CD14-positive monocyte (primary cell): ENCODE measurements at regions not wholly inside any gene's neighbourhood (a gene's known extent, or its start where the extent isn't known, plus 50 kb on each side); places are given as distances from the start of the nearest gene placed in this dataset.

Experiments used
- DNase-seq, 3 donors: peaks; one replicate each; pipeline ENCODE4 v3.0.0-alpha.2; 2011 to 2022
- H2AFZ ChIP-seq: 2 replicates; pipeline ENCODE4 v1.6.0; 2012; ENCODE audit warnings: mild to moderate bottlenecking, low read depth, low read length, inconsistent platforms; ENCODE audit not compliant: insufficient read depth, poor library complexity, severe bottlenecking
- H3K27ac ChIP-seq, 2 donors: 1 replicate in 1 of 2; 2 replicates in 1 of 2; pipeline ENCODE4 v1.5.1; 2012 to 2013; ENCODE audit warnings: low read length in 2 of 2, control low read depth in 1 of 2, inconsistent platforms in 1 of 2, low read depth in 1 of 2, mild to moderate bottlenecking in 1 of 2
- H3K27me3 ChIP-seq, 2 donors: one replicate each; pipeline versions ENCODE4 v1.6.0 to v1.6.1; 2011 to 2013; ENCODE audit warnings: low read length in 2 of 2; ENCODE audit not compliant: control insufficient read depth in 2 of 2, insufficient read depth in 2 of 2
- H3K36me3 ChIP-seq, 2 donors: replicated peaks in 1 of 2; 1 replicate in 1 of 2; 2 replicates in 1 of 2; pipeline versions ENCODE4 v1.5.1 to v1.6.1; 2012 to 2013; ENCODE audit warnings: low read length in 2 of 2, control low read depth in 1 of 2, inconsistent platforms in 1 of 2, mild to moderate bottlenecking in 1 of 2; ENCODE audit not compliant: insufficient read depth in 2 of 2, control insufficient read depth in 1 of 2
- H3K4me1 ChIP-seq, 2 donors: 1 replicate in 1 of 2; 2 replicates in 1 of 2; pipeline versions ENCODE4 v1.5.1 to v1.6.1; 2012 to 2013; ENCODE audit warnings: low read length in 2 of 2, control low read depth in 1 of 2, inconsistent platforms in 1 of 2, mild to moderate bottlenecking in 1 of 2, moderate library complexity in 1 of 2; ENCODE audit not compliant: insufficient read depth in 2 of 2, control insufficient read depth in 1 of 2
- H3K4me2 ChIP-seq: replicated peaks from 2 replicates; pipeline ENCODE3; 2012; ENCODE audit warnings: low read length, moderate library complexity, mild to moderate bottlenecking; ENCODE audit not compliant: poor library complexity, severe bottlenecking; ENCODE audit errors: extremely low read depth
- H3K4me3 ChIP-seq, 3 experiments: fragments of 200-600 bp in 1 of 3; sonication (generic) in 1 of 3; replicated peaks in 1 of 3; 1 replicate in 2 of 3; 2 replicates in 1 of 3; pipeline ENCODE4 v1.5.1; 2011 to 2013; ENCODE audit warnings: low read length in 3 of 3, mild to moderate bottlenecking in 3 of 3, control low read depth in 2 of 3, low read depth in 2 of 3, inconsistent platforms in 1 of 3, moderate library complexity in 1 of 3
- H3K79me2 ChIP-seq: 2 replicates; pipeline ENCODE4 v1.6.0; 2012; ENCODE audit warnings: mild to moderate bottlenecking, control low read depth, inconsistent platforms, low read length, moderate library complexity; ENCODE audit not compliant: insufficient read depth
- H3K9ac ChIP-seq: 2 replicates; pipeline ENCODE4 v1.6.0; 2017; ENCODE audit warnings: low read length, mild to moderate bottlenecking; ENCODE audit not compliant: insufficient read depth, poor library complexity, severe bottlenecking
- H3K9me3 ChIP-seq, 2 donors: replicated peaks in 1 of 2; 1 replicate in 1 of 2; 2 replicates in 1 of 2; pipeline versions ENCODE4 v1.5.1 to v1.6.1; 2012 to 2013; ENCODE audit warnings: low read length in 2 of 2, control low read depth in 1 of 2; ENCODE audit not compliant: control insufficient read depth in 1 of 2, insufficient read depth in 1 of 2
- H4K20me1 ChIP-seq: 2 replicates; pipeline ENCODE4 v1.6.0; 2012; ENCODE audit warnings: mild to moderate bottlenecking, low read length, control low read depth, moderate library complexity; ENCODE audit not compliant: insufficient read depth
- H3K27ac Mint-ChIP-seq, 7 donors: one replicate each; pipeline ENCODE4 v1.8.0; 2020; ENCODE audit warnings: mild to moderate bottlenecking in 7 of 7, mixed read lengths in 7 of 7, moderate library complexity in 6 of 7, inconsistent platforms in 2 of 7
- H3K27me3 Mint-ChIP-seq, 3 donors: one replicate each; pipeline ENCODE4 v1.8.0; 2021 to 2022; ENCODE audit warnings: low read depth in 3 of 3, mild to moderate bottlenecking in 3 of 3, mixed read lengths in 3 of 3, moderate library complexity in 3 of 3, inconsistent platforms in 1 of 3
- H3K36me3 Mint-ChIP-seq, 2 donors: one replicate each; pipeline ENCODE4 v1.8.0; 2020; ENCODE audit warnings: mixed read lengths in 2 of 2, inconsistent platforms in 1 of 2, mild to moderate bottlenecking in 1 of 2
- H3K4me1 Mint-ChIP-seq: one replicate; pipeline ENCODE4 v1.8.0; 2020; ENCODE audit warnings: mild to moderate bottlenecking, mixed read lengths
- H3K4me3 Mint-ChIP-seq, 2 donors: one replicate each; pipeline ENCODE4 v1.8.0; 2020; ENCODE audit warnings: mild to moderate bottlenecking in 2 of 2, mixed read lengths in 2 of 2, moderate library complexity in 1 of 2
- H3K9me3 Mint-ChIP-seq, 7 donors: one replicate each; pipeline ENCODE4 v1.8.0; 2020 to 2022; ENCODE audit warnings: mixed read lengths in 7 of 7, mild to moderate bottlenecking in 6 of 7, moderate library complexity in 6 of 7, inconsistent platforms in 2 of 7
- WGBS: methylation state at CpG from one replicate; pipeline ENCODE4 v1.1.5; 2013; ENCODE audit warnings: missing lambda C conversion rate; ENCODE audit not compliant: insufficient coverage; 5-methylcytosine and 5-hydroxymethylcytosine counted together
- intact Hi-C, 2 donors: fragments of 100-400 bp; cut with micrococcal nuclease; formaldehyde crosslinking; loops; one replicate each; pipeline versions ENCODE4 v1.15.0 to v1.15.1; 2023
- TF ChIP-seq, protein P1 (sequence below): fragments of 200-600 bp; IDR thresholded peaks from one replicate; pipeline ENCODE4 v1.8.0; 2022; ENCODE audit warnings: antibody characterized with exemption, mild to moderate bottlenecking

DNA sequence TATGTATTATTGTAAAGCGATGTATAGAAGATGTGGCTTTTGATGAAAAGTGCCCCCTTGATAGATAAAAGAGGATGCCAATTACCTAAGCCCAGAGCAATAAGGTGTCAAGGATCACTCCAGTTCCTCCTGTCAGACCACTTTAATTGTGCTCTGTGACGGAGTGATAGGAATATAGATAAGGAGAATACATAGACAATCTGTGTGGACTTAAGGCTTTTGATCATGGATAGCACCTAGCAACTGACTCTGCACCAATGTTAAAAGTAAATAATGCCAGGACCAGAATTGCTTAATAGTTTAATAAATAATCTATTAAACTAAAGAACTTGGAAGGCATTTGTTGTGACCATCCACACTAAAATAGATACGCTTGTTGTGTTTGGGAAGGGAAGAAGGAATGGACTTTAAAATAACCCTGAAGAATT is 390.7 kb upstream of the ARGLU1 start:
- Mint-ChIP-seq H3K27ac (no peak overlapping the region), H3K36me3 (no peaks in the 10 kb centered on the region), H3K4me1 (no peaks in the 10 kb centered on the region), H3K9me3 (peaks cover 0 to 9% (median 4%) of the 10 kb centered on the region in 7 donors), H3K4me3 (no peak overlapping the region), H3K27me3 (peaks cover 0 to 2% (median 0%) of the 10 kb centered on the region in 3 donors)
- H3K4me2 ChIP-seq: no peak overlapping the region
- no peak overlapping the region for H2AFZ ChIP-seq
- no peaks in the 10 kb centered on the region for H4K20me1 ChIP-seq
- no peaks in the 10 kb centered on the region for H3K36me3 ChIP-seq
- no peaks in the 10 kb centered on the region for H3K27me3 ChIP-seq
- H3K79me2 ChIP-seq: no peaks in the 10 kb centered on the region
- H3K4me1 ChIP-seq: no peaks in the 10 kb centered on the region
- peaks cover 0 to 16% of the 10 kb centered on the region in 2 donors for H3K9me3 ChIP-seq
- no peak overlapping the region for H3K27ac ChIP-seq
- TF ChIP-seq, protein P1, sequence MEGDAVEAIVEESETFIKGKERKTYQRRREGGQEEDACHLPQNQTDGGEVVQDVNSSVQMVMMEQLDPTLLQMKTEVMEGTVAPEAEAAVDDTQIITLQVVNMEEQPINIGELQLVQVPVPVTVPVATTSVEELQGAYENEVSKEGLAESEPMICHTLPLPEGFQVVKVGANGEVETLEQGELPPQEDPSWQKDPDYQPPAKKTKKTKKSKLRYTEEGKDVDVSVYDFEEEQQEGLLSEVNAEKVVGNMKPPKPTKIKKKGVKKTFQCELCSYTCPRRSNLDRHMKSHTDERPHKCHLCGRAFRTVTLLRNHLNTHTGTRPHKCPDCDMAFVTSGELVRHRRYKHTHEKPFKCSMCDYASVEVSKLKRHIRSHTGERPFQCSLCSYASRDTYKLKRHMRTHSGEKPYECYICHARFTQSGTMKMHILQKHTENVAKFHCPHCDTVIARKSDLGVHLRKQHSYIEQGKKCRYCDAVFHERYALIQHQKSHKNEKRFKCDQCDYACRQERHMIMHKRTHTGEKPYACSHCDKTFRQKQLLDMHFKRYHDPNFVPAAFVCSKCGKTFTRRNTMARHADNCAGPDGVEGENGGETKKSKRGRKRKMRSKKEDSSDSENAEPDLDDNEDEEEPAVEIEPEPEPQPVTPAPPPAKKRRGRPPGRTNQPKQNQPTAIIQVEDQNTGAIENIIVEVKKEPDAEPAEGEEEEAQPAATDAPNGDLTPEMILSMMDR: no peak
- no CpG with 5 or more reads among the region's 3 CpGs for WGBS
- no peak overlapping the region for H3K4me3 ChIP-seq
- intact Hi-C loops: no loop called here
- no peak for DNase-seq
- no peak overlapping the region for H3K9ac ChIP-seq

DNA sequence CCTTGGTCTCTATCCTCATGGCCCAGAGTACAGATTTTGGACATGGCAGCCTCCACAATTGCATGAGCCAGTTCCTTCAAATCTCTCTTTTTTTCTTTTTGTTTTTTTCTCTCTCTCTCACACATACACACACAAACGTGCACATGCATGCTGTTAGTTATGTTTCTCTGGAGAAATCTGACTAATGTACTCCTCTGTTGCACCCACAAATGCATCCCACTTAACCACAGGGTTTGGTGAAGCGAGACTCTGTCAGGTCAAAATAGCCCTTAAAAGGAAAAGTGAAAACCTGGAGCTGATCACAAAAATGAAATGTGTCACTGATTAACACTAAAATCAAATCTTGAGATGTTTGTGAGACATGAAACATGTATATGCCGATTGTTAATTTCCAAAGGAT is 374.6 kb upstream of the ARGLU1 start:
- H2AFZ ChIP-seq: no peak overlapping the region
- DNase-seq: no peak
- H3K4me2 ChIP-seq: no peak overlapping the region
- Mint-ChIP-seq H3K36me3 (no peaks in the 10 kb centered on the region), H3K27me3 (peaks cover 0 to 2% (median 0%) of the 10 kb centered on the region in 3 donors), H3K4me1 (no peaks in the 10 kb centered on the region), H3K27ac (no peak overlapping the region), H3K4me3 (no peak overlapping the region), H3K9me3 (peaks cover 0 to 9% (median 1%) of the 10 kb centered on the region in 7 donors)
- no peaks in the 10 kb centered on the region for H3K9me3 ChIP-seq
- no peak overlapping the region for H3K27ac ChIP-seq
- H3K27me3 ChIP-seq: no peaks in the 10 kb centered on the region
- no peaks in the 10 kb centered on the region for H3K79me2 ChIP-seq
- no peaks in the 10 kb centered on the region for H3K4me1 ChIP-seq
- TF ChIP-seq, protein P1: no peak
- no peaks in the 10 kb centered on the region for H4K20me1 ChIP-seq
- no peak overlapping the region for H3K4me3 ChIP-seq
- no CpG with 5 or more reads among the region's 3 CpGs for WGBS
- no peak overlapping the region for H3K9ac ChIP-seq
- H3K36me3 ChIP-seq: no peaks in the 10 kb centered on the region
- intact Hi-C loops: no loop called here
